OCI-LY1 (cell line): ENCODE measurements at regions not wholly inside any gene's neighbourhood (a gene's known extent, or its start where the extent isn't known, plus 50 kb on each side); places are given as distances from the start of the nearest gene placed in this dataset.

Experiments used
- CTCF ChIP-seq: fragments of 200-600 bp; sonication (generic), shearing (Covaris generic); IDR thresholded peaks from 2 replicates; pipeline ENCODE4 v1.5.1; 2017; ENCODE audit warnings: mild to moderate bottlenecking, antibody characterized with exemption, low read length, moderate library complexity, mixed read lengths
- EZH2 ChIP-seq: fragments of 200-600 bp; sonication (generic), shearing (Covaris generic); IDR thresholded peaks from 2 replicates; pipeline ENCODE4 v1.8.0; 2017; ENCODE audit warnings: borderline replicate concordance, mixed run types, mild to moderate bottlenecking, antibody characterized with exemption, low read length, moderate library complexity, mixed read lengths

GRCh38 chr14:97268097-97268496 is 470.9 kb downstream of the VRK1 start:
- no peak for TF ChIP-seq CTCF
- no peak for TF ChIP-seq EZH2
